NB4 (cell line): ENCODE measurements at regions not wholly inside any gene's neighbourhood (a gene's known extent, or its start where the extent isn't known, plus 50 kb on each side); places are given as distances from the start of the nearest gene placed in this dataset.

Source experiments
- CTCF ChIP-seq: IDR thresholded peaks from one replicate; pipeline ENCODE4 v1.5.1; 2012; ENCODE audit warnings: low read depth, low read length
- MAX ChIP-seq: IDR thresholded peaks from 2 replicates; pipeline ENCODE4 v1.6.1; 2011; ENCODE audit warnings: low read depth, low read length
- POLR2A ChIP-seq: IDR thresholded peaks from 2 replicates; pipeline ENCODE4 v1.6.1; 2011; ENCODE audit warnings: mild to moderate bottlenecking; ENCODE audit not compliant: insufficient read length; ENCODE audit errors: extremely low read depth

GRCh38 chr12:84136862-84137367, 775.7 kb downstream of the SLC6A15 start:
- no peak for TF ChIP-seq CTCF
- no peak for TF ChIP-seq MAX
- no peak for TF ChIP-seq POLR2A
